Activated CD4-positive, alpha-beta T cell treated with anti-CD3 and anti-CD28 coated beads, Interleukin-10, Interleukin-2, amounts not matched to agents 100 ng/mL and 50 ng/mL, durations not matched to agents 16 hours and 8 hours (primary cell): ENCODE measurements at regions not wholly inside any gene's neighbourhood (a gene's known extent, or its start where the extent isn't known, plus 50 kb on each side); places are given as distances from the start of the nearest gene placed in this dataset.
"Not testable (repeated sequence)": the region's sequence is repeated elsewhere in the genome, so short reads cannot be mapped to it uniquely, and the experiment has no call there.

Source experiments
- DNase-seq: peaks from one replicate; pipeline ENCODE4 v3.0.0-alpha.2; 2020

GRCh38 chr1:273772-274171 is 177.7 kb downstream of the OR4F29 start:
- not testable (repeated sequence) for DNase-seq

- DNase-seq = peak; percentile 75
These were observed 183.7 kb downstream of the OR4F29 start for GRCh38 chr1:267815-268214.
